GM21515 (cell line): ENCODE measurements at regions not wholly inside any gene's neighbourhood (a gene's known extent, or its start where the extent isn't known, plus 50 kb on each side); places are given as distances from the start of the nearest gene placed in this dataset.
"Not testable (repeated sequence)": the region's sequence is repeated elsewhere in the genome, so short reads cannot be mapped to it uniquely, and the experiment has no call there.

Source experiments
- ATAC-seq: cut with Tn5 transposase; IDR thresholded peaks from one replicate; pipeline ENCODE4 v1.9.1; 2021; ENCODE audit not compliant: unreplicated experiment

DNA sequence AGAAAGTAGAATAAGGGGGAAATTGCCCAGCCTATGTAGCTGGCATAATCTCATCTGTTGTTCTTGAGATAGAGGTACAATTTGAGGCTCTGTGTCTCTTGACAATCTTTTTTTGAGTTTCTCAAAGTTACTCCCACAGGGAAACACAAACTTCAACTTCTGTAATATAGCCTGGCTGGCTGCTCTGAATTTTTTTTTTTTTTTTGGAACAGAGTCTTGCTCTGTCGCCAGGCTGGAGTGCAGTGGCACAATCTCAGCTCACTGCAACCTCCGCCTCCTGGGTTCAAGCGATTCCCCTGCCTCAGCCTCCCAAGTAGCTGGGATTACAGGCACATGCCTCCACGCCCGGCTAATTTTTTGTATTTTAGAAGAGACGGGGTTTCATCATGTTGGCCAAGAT, 1486.8 kb upstream of the WWC1 start:
- ATAC-seq: not testable (repeated sequence)

DNA sequence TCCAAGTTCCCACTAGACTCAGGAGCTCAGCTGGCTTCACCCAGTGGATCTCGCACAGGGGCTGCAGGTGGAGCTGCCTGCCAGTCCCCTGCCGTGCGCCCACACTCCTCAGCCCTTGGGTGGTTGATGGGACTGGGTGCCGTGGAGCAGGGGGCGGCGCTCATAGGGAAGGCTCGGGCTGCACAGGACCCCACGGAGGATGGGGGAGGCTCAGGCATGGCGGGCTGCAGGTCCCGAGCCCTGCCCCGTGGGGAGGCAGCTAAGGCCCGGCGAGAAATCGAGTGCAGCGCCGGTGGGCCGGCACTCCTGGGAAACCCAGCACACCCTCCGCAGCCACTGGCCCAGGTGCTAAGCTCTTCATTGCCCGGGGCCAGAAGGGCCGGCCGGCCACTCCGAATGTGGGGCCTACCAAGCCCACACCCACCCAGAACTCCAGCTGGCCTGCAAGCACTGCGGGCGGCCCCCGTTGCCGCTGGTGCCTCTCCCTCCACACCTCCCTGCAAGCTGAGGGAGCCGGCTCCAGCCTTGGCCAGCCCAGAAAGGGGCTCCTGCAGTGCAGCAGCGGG, 1481.3 kb upstream of the WWC1 start:
- ATAC-seq: not testable (repeated sequence)

DNA sequence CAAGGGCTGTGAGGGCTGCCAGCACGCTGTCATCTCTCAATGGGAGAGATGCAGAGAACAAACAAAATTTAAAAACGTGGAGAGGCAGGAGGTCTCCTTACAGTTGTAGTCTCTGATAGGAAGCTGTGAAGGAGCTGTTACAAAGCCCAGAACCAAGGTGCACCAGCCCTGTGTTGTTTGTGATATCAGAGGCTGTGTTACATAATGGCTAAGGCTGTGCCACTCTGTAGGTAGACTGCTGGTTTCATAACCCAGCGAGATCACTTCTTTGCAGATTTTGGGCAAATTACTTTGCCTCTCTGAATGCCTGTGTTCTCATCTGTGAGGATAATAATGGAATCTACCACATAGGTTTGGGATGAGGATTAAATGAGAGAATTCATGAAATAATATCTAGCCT, 1480.7 kb upstream of the WWC1 start:
- ATAC-seq: no peak

DNA sequence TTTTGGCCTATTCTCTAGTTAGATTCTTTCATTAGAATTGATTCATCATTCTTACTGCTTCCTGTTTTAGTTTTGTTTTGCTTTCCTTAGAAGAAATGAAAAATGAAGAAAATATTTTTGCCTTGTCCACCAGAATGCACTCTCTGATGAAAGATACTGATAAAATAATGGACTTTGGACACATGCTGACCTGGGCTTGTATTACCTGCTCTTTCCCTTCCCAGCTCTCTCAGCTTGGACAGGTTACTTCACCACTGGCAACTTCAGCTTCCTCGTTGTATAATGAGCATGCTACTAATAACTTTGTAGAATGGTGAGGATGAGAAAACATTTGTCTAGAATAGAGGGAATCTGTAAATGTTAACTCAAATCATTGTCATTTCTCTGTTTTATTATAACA, 1468.1 kb upstream of the WWC1 start:
- no peak for ATAC-seq

DNA sequence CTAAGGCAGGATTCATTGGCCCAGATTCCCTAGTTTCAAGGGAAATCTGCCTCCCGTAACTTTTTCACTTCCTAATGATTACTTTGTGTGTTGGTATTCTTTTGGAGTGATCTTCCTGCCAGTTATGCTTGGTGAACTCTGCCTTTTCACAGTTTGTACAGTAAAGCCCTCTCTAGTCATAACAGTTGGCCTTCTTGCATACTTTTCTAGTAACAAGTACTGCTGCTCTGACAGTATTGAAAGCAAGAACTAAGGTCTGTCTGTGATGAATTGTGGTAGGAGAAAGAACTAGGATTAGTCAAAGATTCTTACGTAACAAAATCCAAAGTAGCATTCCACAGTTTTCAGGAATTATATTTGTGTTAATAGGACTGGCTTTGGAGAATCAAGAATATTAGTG, 1457.2 kb upstream of the WWC1 start:
- ATAC-seq: no peak

DNA sequence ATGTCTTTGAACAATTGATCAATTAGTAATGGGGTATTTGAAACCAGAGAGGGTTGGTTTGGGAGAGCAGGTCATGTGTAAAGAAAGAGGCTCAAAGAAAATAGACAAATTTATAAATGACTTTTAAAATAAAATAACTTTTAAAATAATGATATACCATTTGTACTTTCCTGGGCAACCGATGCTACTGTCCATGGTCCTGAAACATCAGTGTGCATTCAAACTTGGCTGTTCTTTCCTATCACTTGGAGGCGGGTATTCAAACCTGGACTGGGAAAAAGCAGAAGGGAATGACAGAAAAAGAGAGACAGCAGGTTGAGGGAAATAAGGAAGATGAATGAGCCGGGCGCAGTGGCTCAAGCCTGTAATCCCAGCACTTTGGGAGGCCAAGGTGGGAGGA, 1446.4 kb upstream of the WWC1 start:
- ATAC-seq: no peak

DNA sequence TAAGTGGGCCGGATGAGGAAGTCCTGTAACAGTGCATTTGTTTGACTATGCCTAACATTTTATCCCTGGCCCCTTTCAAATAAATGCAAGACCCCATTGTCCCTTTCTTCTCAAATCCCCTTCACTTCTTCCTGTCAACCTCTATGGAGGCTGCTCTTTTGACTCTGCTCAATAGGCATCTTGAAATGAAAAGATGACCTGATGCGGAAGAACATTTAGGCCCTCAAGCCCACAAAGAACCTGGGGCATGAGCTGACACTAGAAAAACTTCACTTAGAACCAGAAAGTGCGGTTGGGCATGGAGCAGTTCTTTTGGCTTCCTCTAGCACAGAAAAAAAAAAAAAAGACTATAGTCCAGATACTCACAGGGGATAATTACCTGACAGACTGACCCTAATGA, 1434.7 kb upstream of the WWC1 start:
- no peak for ATAC-seq

DNA sequence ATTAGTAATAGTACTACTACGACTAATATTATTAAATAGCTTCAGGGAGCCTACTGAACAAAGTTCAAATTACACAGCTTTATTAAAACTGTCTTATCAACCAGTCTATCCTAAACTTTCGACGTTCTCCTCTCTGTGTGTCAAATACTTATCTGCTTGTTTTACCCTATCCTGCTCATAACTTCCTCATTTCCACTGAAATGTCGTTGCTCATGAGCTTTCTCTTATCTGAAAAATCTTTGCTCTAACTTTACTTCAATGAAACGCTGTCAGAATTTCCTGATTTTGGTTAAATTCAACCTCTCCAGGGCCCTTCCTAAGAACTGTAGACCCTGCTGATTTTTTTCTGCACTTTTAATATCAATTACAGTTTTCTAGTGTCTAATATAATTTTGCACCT, 1431.0 kb upstream of the WWC1 start:
- no peak for ATAC-seq

DNA sequence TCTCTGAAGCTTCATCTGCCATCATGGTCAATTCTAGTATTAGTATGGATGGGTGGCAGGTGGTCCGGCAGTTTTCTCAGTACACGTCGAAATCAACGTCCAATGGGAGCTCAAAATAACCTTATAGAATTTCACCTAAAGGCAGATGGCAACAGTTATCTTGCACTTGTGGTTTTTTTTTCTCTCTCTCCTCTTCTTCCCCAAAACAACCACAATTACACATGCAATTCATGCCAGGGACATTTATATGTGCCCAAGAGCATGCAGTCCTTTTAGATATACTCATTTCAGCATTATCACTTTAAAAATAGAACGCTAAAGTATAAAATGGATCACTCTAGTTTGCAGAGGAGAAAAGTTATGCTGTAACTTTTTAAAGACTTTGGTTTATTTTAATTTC, 1428.9 kb upstream of the WWC1 start:
- no peak for ATAC-seq

DNA sequence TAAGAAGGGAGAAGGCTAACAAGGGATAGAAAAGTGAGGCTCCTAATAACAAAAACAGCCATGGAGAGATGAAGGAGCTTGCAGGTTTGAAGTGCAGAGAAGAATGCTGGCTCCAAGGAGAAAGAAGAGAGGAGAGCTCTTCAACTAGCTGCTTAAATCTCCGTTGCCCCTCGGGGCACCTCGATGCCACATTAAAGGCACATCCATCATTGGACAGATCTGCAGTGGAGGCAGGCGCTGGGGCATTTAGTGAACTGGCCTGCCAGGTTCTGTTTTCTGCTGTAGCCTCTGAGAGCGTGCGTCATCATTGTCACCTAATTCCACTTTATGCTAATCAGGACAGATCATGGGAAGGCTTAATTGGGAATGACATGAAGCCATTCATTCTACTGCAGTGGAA, 1426.2 kb upstream of the WWC1 start:
- ATAC-seq: no peak

DNA sequence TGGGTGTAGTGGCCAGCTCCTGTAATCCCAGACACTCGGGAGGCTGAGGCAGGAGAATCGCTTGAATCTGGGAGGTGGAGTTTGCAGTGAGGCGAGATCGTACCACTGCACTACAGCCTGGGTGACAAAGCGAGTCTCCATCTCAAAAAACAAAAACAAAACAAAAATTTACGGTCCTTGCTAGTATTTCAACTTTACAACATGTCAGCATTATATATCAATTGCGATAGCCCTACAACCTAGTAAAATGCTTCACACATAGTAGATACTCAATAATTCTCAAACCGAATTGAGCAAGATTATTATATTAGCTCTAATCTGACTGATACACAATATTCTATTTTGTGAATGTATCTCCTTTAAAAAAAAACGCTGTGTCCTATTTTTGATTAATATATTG, 1411.0 kb upstream of the WWC1 start:
- no peak for ATAC-seq

DNA sequence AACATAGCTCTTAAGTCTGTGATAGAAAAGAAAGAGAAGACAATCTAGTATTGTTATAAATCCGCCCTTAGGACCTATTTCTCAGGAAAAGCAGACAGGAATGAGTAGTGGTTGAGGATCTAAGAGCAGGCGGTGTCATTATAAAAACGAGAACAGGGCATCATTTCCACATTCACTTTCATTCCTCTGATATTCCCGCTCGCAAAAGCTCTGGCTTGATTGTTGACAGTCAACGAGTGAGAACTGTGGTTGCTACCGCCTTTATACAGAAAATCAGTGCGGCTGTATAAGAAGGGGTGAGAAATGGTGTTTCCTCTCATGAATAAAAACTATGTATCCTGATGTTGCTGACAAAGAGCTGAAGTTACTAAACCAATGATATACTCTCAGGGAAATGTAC, 1409.6 kb upstream of the WWC1 start:
- no peak for ATAC-seq

DNA sequence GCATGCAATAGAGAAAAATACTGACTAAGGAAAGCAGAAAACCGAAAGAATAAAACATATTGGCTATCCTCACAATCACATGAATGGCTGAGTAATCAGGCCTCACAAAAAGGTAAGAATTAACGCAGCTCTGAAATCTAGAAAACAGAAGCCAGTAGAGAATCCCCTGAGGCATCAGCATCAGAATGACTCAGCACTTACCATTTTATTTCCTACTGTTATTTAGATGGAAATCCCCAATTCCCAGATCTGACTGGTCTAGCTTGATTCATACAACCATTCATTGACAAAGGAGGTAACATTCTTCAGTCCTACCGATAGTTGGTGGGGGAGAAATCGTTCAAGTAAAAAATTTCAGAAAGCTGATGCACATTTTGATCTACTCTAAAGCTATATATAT, 1408.4 kb upstream of the WWC1 start:
- ATAC-seq: no peak

DNA sequence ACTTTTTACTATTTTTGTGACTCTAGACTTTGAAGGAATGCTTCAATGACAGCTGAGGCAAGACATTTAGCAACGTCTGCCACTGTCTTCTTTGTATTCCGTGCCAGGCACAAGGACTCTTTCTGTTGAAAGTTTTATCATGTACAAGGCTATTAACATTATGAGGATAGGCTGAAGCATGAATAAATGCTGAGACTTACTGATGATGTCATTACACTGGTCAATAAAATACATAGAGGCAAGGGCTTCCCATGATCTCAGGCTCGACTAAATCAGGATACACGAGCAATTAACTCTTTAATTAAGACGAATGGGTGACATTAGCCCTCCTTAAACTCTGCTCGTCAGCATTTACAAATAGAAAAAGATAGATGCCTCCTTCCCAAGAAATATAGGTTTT, 1393.3 kb upstream of the WWC1 start:
- no peak for ATAC-seq

DNA sequence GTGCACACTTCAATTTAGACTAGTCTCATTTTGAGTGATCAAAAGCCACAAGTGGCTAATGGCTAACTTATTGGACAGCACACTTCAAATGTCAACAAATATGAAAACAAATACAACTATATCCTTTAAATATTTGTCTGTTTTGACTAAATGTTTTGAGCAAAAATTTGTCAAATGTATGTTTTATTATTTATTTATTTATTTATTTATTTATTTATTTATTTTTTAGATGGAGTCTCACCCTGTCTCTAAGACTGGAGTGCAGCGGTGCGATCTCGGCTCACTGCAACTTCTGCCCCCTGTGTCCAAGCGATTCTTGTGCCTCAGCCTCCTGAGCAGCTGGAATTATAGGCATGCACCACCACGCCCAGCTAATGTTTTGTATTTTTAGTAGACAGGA, 1392.1 kb upstream of the WWC1 start:
- ATAC-seq: no peak

DNA sequence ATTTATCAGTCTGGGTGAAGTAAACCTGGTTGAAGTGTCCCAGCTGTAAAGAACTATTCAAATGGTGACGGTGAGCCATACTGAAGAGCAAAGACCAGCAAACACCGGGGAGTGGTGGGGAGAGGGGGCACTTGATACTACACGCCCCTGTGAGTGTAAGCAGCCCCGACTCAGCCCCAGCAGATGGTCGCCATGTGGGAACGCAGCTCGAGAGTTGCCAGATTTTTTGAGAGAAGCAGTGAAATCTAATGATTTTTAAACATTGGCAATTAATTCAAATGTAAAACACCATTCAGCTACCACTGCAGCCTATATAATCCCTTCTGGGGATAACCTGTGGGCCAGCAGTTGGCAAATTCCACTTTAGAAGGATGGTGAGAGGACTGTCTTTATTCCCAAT, 1386.9 kb upstream of the WWC1 start:
- ATAC-seq: no peak

DNA sequence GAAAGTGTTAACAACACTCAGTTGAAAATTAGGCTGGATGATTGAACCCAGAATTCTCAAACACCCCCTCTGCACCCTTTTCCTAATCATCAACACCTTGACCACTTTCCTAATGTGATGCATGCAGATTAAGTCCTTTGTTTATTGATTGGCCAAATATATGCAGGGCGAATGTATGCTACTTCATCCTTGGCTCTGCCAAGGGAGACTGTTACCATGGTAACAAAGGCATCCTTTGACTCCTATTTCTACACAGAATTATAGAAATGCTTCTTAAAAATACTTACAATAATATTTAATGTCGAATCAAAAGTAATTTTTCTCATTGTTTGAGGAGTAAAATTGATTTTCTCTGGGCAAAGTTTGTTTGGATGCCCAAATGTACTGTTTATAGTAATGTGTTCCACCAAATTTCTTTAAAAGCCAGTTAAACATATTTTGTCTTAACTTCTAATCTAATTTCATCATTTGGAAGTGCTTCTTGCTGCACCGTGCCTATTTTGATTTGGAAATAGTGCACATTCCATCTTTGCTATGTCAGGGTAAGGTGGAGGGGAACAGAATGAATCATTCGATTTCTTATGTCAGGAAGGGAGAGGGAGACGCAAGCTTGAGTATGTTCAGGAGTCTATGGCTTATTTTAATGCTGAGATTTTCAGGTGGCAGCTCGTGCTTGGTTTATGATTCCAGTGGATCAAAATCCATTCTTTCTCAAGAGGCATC, 1384.3 kb upstream of the WWC1 start:
- no peak for ATAC-seq

DNA sequence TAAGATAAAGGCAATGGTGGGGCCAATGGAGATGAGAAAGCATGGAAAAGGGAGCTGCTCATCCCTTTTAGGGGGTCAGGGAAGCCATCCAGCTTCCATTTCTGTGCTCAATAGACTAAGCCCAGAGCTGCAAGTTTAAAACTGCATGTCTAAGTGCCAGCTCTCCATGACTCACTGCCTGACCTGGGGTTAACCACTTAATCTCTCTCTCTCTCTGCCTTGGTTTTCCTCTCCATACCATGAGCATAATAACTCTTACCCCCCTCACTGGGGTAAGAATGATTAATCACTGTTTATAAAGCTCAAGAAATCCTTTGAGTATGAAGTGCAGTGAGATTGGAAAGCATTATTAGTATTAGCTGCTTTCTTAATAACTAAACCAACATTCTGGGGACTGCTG, 1382.4 kb upstream of the WWC1 start:
- no peak for ATAC-seq

DNA sequence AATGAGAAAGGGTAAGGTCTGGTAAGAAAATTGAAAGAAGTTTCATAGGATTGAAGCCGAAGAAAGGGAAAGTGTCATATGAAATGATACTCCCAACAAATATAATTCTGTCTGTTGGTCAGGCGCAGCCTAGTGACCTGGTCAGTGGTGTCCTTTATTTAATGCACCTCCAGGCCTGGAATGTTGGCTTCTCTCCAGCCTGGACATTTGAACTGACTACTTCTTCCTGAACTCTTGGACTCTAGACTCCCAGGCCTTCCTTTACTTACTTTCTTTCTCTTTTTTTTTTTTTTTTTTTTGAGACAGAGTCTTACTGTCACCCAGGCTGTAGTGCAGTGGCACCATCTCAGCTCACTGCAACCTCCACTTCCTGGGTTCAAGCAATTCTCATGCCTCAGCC, 1381.5 kb upstream of the WWC1 start:
- ATAC-seq: no peak

DNA sequence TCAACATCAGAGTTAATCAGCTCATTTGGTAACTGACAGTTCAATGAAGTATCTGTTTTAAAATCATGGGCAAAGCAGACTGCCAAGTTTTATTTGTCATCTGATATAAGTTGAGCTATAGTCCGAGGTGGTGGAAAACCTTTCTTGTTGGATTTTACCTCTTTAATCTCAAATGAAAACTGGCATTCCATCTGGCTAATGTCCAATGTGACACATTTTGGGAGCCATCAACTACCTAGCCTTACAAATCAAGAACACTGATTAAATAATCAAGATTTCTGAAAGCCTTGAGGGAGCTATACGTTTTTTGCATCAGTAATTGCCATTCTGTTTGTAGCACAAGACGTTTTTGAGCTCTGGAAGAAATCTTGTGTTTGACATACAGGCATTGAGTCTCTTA, 1380.5 kb upstream of the WWC1 start:
- no peak for ATAC-seq

DNA sequence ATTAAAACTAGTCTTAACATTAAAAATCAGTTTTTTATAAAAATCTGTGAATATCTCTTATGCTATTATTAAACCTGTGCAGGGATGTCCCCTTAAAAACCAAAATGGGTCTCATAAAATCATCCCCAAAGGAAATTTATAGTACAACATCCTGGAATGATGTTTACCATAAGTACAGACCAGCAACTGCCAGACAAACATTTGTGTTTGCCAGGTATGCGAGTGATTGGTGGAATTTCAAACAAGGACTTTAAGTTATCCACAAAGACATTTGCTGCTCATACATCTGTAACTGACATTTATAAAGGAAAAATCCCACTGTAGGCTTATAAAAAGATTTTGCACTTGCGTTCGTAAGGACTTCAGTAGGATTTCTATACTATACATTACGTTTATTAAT, 1375.4 kb upstream of the WWC1 start:
- no peak for ATAC-seq

DNA sequence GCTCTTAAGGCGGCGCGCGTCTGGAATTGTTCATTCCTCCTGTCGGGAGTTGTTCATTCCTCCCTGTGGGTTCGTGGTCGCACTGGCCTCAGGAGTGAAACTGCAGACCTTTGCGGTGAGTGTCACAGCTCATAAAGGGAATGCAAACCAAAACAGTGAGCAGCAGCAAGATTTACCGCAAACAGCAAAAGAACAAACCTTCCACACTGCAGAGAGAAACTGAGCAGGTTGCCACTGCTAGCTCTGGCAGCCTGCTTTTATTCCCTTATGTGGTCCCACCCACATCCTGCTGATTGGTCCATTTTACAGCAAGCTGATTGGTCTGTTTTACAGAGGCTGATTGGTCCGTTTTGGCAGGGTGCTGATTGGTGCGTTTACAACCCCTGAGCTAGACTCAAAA, 1365.3 kb upstream of the WWC1 start:
- no peak for ATAC-seq

DNA sequence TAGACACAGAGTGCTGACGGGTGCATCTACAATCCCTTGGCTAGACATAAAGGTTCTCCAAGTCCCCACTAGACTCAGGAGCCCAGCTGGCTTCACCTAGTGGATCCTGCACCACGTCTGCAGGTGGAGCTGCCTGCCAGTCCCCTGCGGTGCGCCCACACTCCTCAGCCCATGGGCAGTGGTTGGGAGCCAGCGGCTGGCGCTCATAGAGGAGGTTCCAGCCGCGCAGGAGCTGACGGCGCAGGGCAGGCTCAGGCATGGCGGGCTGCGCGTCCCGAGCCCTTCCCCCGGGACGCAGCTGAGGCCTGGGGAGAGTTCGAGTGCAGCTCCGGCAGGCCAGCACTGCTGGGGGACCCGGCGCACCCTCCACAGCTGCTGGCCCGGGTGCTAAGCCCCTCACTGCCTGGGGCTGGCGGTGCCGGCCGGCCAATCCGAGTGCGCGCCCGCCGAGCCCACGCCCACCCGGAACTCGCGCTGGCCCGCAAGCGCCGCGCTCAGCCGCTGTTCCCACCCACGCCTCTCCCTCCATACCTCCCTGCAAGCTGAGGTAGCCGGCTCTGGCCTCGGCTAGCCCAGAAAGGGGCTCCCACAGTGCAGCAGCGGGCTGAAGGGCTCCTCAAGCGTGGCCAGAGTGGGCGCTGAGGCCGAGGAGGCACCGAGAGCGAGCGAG, 1364.5 kb upstream of the WWC1 start:
- ATAC-seq: not testable (repeated sequence)
